ENCODE measurements at regions not wholly inside any gene's neighbourhood (a gene's known extent, or its start where the extent isn't known, plus 50 kb on each side); places are given as distances from the start of the nearest gene placed in this dataset.
"Not testable (repeated sequence)": the region's sequence is repeated elsewhere in the genome, so short reads cannot be mapped to it uniquely, and the experiment has no call there.

DNA sequence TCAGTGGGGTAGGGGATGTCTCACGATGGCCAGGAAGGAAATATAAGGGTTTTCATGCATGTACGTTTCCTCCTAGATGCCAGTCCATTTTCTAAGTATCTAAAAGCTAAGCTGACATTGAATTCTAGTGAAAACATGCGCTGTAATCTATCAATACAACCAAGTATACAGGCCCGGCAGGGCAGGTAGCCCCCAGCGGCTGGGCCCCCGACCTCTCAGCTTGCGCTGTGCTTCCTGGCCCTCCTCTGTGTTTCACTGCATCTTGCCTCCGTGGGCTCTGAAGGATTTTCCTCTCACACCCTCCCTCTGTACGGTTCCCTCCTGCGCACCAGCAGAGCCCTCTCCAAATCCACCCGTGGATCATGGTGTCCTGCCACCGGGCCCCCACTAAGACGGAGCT, 524.8 kb downstream of the ZNF516 start:
- Histone ChIP-seq H3K27ac (no peak overlapping the region), H3K36me3 (no peaks in the 10 kb centered on the region), H3K4me3 (no peak overlapping the region), H3K9me3 (no peaks in the 10 kb centered on the region), H3K4me1 (no peaks in the 10 kb centered on the region), H3K27me3 (no peaks in the 10 kb centered on the region)
- intact Hi-C loops (cut with DNase I), result no loop called here
- ATAC-seq (no peak), DNase-seq (no peak)
- TF ChIP-seq, protein P1, sequence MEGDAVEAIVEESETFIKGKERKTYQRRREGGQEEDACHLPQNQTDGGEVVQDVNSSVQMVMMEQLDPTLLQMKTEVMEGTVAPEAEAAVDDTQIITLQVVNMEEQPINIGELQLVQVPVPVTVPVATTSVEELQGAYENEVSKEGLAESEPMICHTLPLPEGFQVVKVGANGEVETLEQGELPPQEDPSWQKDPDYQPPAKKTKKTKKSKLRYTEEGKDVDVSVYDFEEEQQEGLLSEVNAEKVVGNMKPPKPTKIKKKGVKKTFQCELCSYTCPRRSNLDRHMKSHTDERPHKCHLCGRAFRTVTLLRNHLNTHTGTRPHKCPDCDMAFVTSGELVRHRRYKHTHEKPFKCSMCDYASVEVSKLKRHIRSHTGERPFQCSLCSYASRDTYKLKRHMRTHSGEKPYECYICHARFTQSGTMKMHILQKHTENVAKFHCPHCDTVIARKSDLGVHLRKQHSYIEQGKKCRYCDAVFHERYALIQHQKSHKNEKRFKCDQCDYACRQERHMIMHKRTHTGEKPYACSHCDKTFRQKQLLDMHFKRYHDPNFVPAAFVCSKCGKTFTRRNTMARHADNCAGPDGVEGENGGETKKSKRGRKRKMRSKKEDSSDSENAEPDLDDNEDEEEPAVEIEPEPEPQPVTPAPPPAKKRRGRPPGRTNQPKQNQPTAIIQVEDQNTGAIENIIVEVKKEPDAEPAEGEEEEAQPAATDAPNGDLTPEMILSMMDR (IDR thresholded peaks at IDR 0.05), result no peak

DNA sequence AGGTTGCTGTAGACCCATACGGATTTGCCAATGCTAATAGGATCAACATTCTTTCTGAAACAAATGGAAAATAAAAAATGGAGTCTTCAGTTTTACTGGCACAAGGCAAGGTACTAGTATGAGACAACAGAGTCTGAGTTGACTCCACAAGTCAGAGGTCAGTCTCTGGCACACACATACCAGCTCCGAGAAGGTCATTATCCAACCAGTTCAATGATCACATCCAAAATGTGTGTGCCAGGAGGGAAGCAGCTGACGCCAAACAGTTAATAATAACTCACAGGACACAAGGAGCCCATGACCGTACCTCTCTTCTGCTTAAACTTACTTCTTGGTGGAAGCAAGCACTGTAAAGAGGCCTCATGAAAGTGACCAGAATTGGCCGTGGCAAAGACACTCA, 528.6 kb downstream of the ZNF516 start:
- no peaks in the 10 kb centered on the region for H3K27me3 ChIP-seq
- TF ChIP-seq, protein P1 (IDR thresholded peaks at IDR 0.05), result no peak
- no peaks in the 10 kb centered on the region for H3K36me3 ChIP-seq
- no peak overlapping the region for H3K4me3 ChIP-seq
- ATAC-seq (no peak), DNase-seq (no peak)
- no peak overlapping the region for H3K27ac ChIP-seq
- intact Hi-C loops (cut with DNase I), result no loop called here
- no peaks in the 10 kb centered on the region for H3K4me1 ChIP-seq
- no peaks in the 10 kb centered on the region for H3K9me3 ChIP-seq

DNA sequence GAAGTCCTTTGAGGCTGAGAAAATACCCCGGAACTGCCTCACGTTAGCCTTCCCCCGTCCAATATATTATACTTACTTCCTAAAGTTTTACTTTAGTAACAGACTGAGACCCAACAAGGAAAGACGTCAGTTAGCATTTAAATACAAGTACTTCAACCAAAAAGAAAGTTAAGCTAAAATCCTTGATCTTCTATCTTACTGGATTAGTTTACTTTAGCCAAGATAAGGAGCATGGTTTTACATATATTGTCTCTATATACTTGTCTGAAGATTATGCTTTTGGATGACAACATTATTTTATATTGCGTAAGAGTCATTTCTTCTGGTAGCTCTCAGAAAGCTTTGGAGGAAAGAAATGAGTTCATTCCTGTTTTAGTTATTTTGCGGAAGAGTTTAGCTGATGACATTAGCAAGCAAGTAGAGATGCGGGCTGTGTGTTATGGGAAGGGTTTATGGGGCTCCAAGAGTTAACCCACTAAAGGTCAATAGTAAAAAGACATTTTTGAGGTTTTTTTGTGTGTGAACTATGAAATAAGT, 532.9 kb downstream of the ZNF516 start:
- DNase-seq, result no peak
- no peaks in the 10 kb centered on the region for H3K36me3 ChIP-seq
- no peak for ATAC-seq
- no peaks in the 10 kb centered on the region for H3K9me3 ChIP-seq
- no peaks in the 10 kb centered on the region for H3K4me1 ChIP-seq
- no peak overlapping the region for H3K4me3 ChIP-seq
- intact Hi-C loops (cut with DNase I), result no loop called here
- H3K27ac ChIP-seq, result no peak overlapping the region
- no peaks in the 10 kb centered on the region for H3K27me3 ChIP-seq
- TF ChIP-seq, protein P1 (IDR thresholded peaks at IDR 0.05), result no peak

DNA sequence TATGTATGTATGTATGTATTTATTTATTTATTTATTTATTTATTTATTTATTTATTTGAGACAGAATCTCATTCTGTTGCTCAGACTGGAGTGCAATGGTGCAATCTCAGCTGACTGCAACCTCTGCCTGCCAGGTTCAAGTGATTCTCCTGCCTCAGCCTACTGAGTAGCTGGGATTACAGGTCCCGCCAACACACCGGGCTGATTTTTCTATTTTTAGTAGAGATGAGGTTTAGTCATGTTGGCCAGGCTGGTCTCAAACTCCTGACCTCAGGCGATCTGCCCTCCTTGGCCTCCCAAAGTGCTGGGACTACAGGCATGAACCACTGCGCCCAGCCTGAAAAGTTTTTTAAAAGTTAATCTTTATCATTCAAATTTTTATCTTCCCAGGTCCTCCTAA, 532.9 kb upstream of the SMIM21 start:
- H3K27me3 ChIP-seq, result not testable (repeated sequence)

DNA sequence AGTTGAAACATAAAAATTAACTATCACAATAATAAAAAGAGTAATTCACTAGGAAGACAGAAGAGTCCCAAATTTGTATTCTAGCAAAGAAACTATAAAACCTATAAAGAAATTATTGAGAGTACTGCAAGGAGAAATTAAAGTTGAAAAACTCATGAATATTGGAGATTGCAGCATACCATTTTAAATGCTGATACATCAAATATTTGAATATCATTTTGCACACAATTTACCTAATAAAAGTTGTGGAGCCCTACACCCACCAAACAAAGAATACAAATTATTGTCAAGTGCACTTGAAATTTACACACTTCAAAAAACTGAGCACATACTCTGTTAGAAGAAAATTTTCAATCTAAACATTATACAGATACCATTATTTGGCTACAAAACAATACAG, 531.6 kb upstream of the SMIM21 start:
- ATAC-seq (no peak), DNase-seq (no peak)
- intact Hi-C loops (cut with DNase I), result no loop called here
- TF ChIP-seq, protein P1 (IDR thresholded peaks at IDR 0.05), result no peak
- Histone ChIP-seq H3K9me3 (no peaks in the 10 kb centered on the region), H3K27ac (no peak overlapping the region), H3K4me1 (no peaks in the 10 kb centered on the region), H3K36me3 (no peaks in the 10 kb centered on the region), H3K4me3 (no peak overlapping the region), H3K27me3 (no peaks in the 10 kb centered on the region)

More for the DNA sequence above, 532.9 kb upstream of the SMIM21 start:
- H3K36me3 ChIP-seq; intact Hi-C loops (cut with DNase I); H3K4me3 ChIP-seq; DNase-seq; ATAC-seq; H3K27ac ChIP-seq; H3K9me3 ChIP-seq; H3K4me1 ChIP-seq: not testable (repeated sequence)

DNA sequence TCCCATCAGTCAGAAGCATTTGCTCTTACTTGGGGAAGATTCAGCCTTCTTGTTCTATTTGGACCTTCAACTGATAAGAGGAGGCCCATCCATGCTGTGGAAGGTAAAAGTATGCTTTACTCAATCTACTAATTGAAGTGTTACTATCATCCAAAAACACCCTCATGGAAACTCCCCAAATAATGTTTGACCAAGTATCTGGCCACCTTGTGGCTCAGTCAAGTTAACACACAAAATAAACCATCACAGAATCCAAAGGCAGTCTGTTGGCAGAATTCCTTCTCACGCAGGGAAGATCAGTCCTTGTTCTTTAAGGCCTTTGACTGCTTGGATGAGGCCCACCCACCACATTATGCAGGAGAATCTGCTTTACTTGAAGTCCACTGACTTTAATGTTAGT, 531.2 kb upstream of the SMIM21 start:
- Histone ChIP-seq H3K27me3 (no peaks in the 10 kb centered on the region), H3K36me3 (no peaks in the 10 kb centered on the region), H3K4me1 (no peaks in the 10 kb centered on the region), H3K9me3 (no peaks in the 10 kb centered on the region), H3K4me3 (no peak overlapping the region), H3K27ac (no peak overlapping the region)
- intact Hi-C loops (cut with DNase I), result no loop called here
- ATAC-seq (no peak), DNase-seq (no peak)
- TF ChIP-seq, protein P1 (IDR thresholded peaks at IDR 0.05), result no peak
